ENCODE measurements at regions not wholly inside any gene's neighbourhood (a gene's known extent, or its start where the extent isn't known, plus 50 kb on each side); places are given as distances from the start of the nearest gene placed in this dataset.

DNA sequence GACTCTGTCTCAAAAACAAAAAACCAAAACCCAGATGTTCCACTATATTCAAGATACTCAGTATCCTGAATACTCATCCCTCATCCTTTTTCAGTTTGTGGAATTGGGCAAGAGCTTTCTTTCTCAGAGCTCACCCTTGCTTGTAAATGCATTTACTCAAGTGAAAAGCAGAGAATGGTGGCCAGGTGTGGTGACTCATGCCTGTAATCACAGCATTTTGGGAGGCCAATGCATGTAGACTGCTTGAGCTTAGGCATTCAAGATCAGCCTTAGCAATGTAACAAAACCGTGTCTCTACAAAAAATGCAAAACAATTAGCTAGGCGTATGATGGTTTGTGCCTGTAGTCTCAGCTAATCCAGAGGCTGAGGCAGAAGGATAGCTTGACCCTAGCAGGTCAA, 553.2 kb upstream of the AMELY start:
- no peaks in the 10 kb centered on the region for H3K4me1 ChIP-seq
- no peaks in the 10 kb centered on the region for H3K36me3 ChIP-seq
- TF ChIP-seq POLR2A (IDR thresholded peaks at IDR 0.05) (no peak), POLR2AphosphoS5 (IDR thresholded peaks at IDR 0.05) (no peak)
- TF ChIP-seq, protein P1, sequence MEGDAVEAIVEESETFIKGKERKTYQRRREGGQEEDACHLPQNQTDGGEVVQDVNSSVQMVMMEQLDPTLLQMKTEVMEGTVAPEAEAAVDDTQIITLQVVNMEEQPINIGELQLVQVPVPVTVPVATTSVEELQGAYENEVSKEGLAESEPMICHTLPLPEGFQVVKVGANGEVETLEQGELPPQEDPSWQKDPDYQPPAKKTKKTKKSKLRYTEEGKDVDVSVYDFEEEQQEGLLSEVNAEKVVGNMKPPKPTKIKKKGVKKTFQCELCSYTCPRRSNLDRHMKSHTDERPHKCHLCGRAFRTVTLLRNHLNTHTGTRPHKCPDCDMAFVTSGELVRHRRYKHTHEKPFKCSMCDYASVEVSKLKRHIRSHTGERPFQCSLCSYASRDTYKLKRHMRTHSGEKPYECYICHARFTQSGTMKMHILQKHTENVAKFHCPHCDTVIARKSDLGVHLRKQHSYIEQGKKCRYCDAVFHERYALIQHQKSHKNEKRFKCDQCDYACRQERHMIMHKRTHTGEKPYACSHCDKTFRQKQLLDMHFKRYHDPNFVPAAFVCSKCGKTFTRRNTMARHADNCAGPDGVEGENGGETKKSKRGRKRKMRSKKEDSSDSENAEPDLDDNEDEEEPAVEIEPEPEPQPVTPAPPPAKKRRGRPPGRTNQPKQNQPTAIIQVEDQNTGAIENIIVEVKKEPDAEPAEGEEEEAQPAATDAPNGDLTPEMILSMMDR (IDR thresholded peaks at IDR 0.05 in 8 of 11, conservative IDR thresholded peaks at IDR 0.05 in 3 of 11) = no peak
- H3K27ac ChIP-seq = no peak overlapping the region
- intact Hi-C loops (cut with DNase I; ENCODE audit: low total_unique reads) = no loop called here
- H3K4me3 ChIP-seq = no peak overlapping the region
- no peak for DNase-seq
- 71 to 82% (median 75%) methylated on average over 2 of the region's 2 CpGs; no CpG with 5 or more reads in 2 of the 5 donors for WGBS, 5 donors
- H3K9me3 ChIP-seq = no peaks in the 10 kb centered on the region
- no peaks in the 10 kb centered on the region for H3K27me3 ChIP-seq (replicated peaks in 1 of 7)

DNA sequence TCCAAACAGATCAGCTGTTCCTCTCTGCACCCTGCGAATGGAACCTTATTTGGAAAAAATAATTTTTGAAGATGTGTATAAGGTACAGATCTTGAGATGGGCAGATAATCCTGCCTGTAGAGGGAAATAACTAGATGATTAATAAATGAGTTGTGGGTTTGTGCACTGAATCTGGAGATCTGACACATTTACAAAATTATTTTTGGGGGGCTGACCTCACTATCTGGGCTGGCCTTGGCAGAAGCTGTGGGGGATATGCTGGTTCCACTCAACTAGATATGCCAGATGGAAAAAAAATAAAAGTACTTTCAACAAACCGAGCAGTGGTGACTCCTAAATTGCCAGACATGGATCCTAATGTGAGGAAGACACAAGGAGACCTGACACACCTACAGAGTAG, 552.2 kb upstream of the AMELY start:
- Histone ChIP-seq H3K4me3 (no peak overlapping the region), H3K4me1 (no peaks in the 10 kb centered on the region), H3K27me3 (replicated peaks in 1 of 7) (no peaks in the 10 kb centered on the region), H3K36me3 (no peaks in the 10 kb centered on the region), H3K27ac (no peak overlapping the region), H3K9me3 (no peaks in the 10 kb centered on the region)
- 79 to 88% (median 84%) methylated on average over 2 of the region's 2 CpGs; no CpG with 5 or more reads in 2 of the 5 donors for WGBS, 5 donors
- no peak for DNase-seq
- no peak for TF ChIP-seq POLR2A (IDR thresholded peaks at IDR 0.05)
- TF ChIP-seq POLR2AphosphoS5 (IDR thresholded peaks at IDR 0.05) = no peak
- TF ChIP-seq, protein P1 (IDR thresholded peaks at IDR 0.05 in 8 of 11, conservative IDR thresholded peaks at IDR 0.05 in 3 of 11) = no peak
- intact Hi-C loops (cut with DNase I; ENCODE audit: low total_unique reads) = no loop called here

DNA sequence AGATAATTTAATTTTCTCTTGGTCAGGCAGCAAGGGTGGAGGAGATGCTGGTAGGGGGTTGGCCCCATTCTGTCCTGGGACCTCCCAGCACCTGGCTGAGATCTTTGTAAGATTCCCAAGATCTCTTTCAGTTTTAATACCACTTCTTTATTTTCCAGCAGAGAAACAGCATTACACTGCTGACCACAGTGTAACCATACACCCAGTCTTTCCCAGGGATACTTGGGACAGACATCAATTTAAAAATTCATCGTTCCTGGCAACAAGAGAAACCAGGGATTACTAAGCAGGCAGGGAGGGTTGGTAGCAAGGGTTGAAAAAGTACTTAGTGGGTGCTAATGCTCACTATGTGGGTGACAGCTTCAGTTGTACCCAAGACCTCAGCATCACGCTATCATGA, 551.6 kb upstream of the AMELY start:
- no peak overlapping the region for H3K27ac ChIP-seq
- no peaks in the 10 kb centered on the region for H3K4me1 ChIP-seq
- intact Hi-C loops (cut with DNase I; ENCODE audit: low total_unique reads) = no loop called here
- H3K27me3 ChIP-seq (replicated peaks in 1 of 7) = no peaks in the 10 kb centered on the region
- H3K4me3 ChIP-seq = no peak overlapping the region
- WGBS, 5 donors = 77 to 95% (median 91%) methylated on average over 2 of the region's 2 CpGs; no CpG with 5 or more reads in 2 of the 5 donors
- TF ChIP-seq POLR2A (IDR thresholded peaks at IDR 0.05) (no peak), POLR2AphosphoS5 (IDR thresholded peaks at IDR 0.05) (no peak)
- TF ChIP-seq, protein P1 (IDR thresholded peaks at IDR 0.05 in 8 of 11, conservative IDR thresholded peaks at IDR 0.05 in 3 of 11) = no peak
- H3K36me3 ChIP-seq = no peaks in the 10 kb centered on the region
- no peaks in the 10 kb centered on the region for H3K9me3 ChIP-seq
- DNase-seq = no peak

DNA sequence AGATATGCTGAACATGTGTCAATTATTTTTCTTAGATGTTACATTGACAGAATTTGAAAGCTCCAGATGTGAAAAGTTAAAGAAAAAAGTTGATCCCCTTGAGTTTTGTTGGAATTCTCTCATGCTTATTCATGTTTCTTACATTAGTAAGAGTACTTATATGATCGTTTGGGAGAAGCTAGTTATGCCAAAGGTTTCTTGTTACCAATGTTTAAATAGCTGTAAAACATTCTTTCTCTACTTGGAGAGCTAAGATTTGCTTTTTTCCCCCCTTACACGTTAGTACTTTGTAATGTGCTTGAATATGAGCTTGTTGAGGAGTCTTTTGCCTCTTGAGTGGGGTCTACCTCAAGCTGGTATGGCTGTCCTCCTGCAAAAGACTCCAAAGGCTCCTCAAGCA, 551.1 kb upstream of the AMELY start:
- Histone ChIP-seq H3K9me3 (no peaks in the 10 kb centered on the region), H3K27me3 (replicated peaks in 1 of 7) (no peaks in the 10 kb centered on the region), H3K36me3 (no peaks in the 10 kb centered on the region), H3K4me3 (no peak overlapping the region), H3K27ac (no peak overlapping the region), H3K4me1 (no peaks in the 10 kb centered on the region)
- no peak for TF ChIP-seq POLR2AphosphoS5 (IDR thresholded peaks at IDR 0.05)
- no peak for TF ChIP-seq POLR2A (IDR thresholded peaks at IDR 0.05)
- TF ChIP-seq, protein P1 (IDR thresholded peaks at IDR 0.05 in 8 of 11, conservative IDR thresholded peaks at IDR 0.05 in 3 of 11) = no peak
- DNase-seq = no peak
- WGBS, 5 donors = 35 to 67% (median 38%) methylated on average over 2 of the region's 2 CpGs; no CpG with 5 or more reads in 2 of the 5 donors
- intact Hi-C loops (cut with DNase I; ENCODE audit: low total_unique reads) = no loop called here

All from spleen (tissue), 11 donors.